Activated B cell treated with CpG ODN at 0.5 μM for 24 hours (primary cell): ENCODE measurements at regions not wholly inside any gene's neighbourhood (a gene's known extent, or its start where the extent isn't known, plus 50 kb on each side); places are given as distances from the start of the nearest gene placed in this dataset.

ENCODE experiments used
- ATAC-seq: fragments of 200-7000 bp; cut with Tn5 transposase; one replicate; pipeline ENCODE4 v1.10.0; 2021; ENCODE audit warnings: low read depth, mild to moderate bottlenecking, moderate library complexity
- CTCF ChIA-PET: fragments of 350-600 bp; sonication (Branson Sonifier 250); formaldehyde crosslinking; loops from one replicate; lab custom pipeline; 2021; ENCODE audit warnings: antibody characterized with exemption; lab: Charles Lee
- POLR2A ChIA-PET: fragments of 350-600 bp; sonication (Branson Sonifier 250); formaldehyde crosslinking; loops from one replicate; lab custom pipeline; 2021; ENCODE audit warnings: antibody characterized with exemption; lab: Charles Lee
- DNase-seq: peaks from one replicate; pipeline ENCODE4 v3.0.0; 2022
- H3K27ac Mint-ChIP-seq: one replicate; pipeline ENCODE4 v1.8.0; 2020; ENCODE audit warnings: mixed read lengths
- H3K27me3 Mint-ChIP-seq: one replicate; pipeline ENCODE4 v1.8.0; 2021; ENCODE audit warnings: mixed read lengths
- H3K36me3 Mint-ChIP-seq: one replicate; pipeline ENCODE4 v1.8.0; 2021; ENCODE audit warnings: low read depth, mixed read lengths
- H3K4me1 Mint-ChIP-seq: one replicate; pipeline ENCODE4 v1.8.0; 2021; ENCODE audit warnings: mixed read lengths
- H3K4me3 Mint-ChIP-seq: one replicate; pipeline ENCODE4 v1.8.0; 2020; ENCODE audit warnings: mild to moderate bottlenecking, mixed read lengths
- H3K9me3 Mint-ChIP-seq: one replicate; pipeline ENCODE4 v1.8.0; 2020; ENCODE audit warnings: mixed read lengths
- intact Hi-C: fragments of 100-400 bp; cut with micrococcal nuclease; formaldehyde crosslinking; loops from one replicate; pipeline ENCODE4 v1.15.1; 2024
- TF ChIP-seq, protein P1 (sequence below): fragments of 200-600 bp; IDR thresholded peaks from one replicate; pipeline ENCODE4 v1.8.0; 2022; ENCODE audit warnings: antibody characterized with exemption, mild to moderate bottlenecking

DNA sequence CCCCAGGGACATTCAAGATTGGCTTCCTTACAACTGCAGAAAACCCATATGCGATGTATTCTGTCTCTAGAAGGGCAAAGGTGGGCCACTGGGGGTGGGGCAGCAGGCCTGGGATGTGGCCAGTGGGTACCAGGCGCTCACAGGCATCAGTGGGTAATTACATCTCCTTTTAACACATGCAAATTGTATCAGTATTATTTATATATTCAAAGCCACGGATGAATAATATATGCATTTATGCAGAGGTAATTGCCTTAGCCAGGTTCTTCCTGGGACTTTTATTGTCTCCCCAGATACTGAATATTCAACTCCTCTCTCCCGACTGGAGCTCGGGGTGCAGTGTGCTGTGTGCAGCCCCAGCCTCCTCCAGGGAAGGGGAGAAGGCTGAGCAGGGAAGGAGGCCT is 109.4 kb upstream of the MVB12B start:
- peaks cover 10% of the 10 kb centered on the region for H3K9me3 Mint-ChIP-seq
- no peak overlapping the region for H3K27ac Mint-ChIP-seq
- peaks cover 54% of the 10 kb centered on the region for H3K27me3 Mint-ChIP-seq
- ChIA-PET CTCF (no interaction called here), POLR2A (no interaction called here)
- H3K36me3 Mint-ChIP-seq = peaks cover 2% of the 10 kb centered on the region
- DNase-seq (no peak), ATAC-seq (no peak)
- no peak overlapping the region for H3K4me3 Mint-ChIP-seq
- intact Hi-C loops = no loop called here
- no peaks in the 10 kb centered on the region for H3K4me1 Mint-ChIP-seq
- TF ChIP-seq, protein P1, sequence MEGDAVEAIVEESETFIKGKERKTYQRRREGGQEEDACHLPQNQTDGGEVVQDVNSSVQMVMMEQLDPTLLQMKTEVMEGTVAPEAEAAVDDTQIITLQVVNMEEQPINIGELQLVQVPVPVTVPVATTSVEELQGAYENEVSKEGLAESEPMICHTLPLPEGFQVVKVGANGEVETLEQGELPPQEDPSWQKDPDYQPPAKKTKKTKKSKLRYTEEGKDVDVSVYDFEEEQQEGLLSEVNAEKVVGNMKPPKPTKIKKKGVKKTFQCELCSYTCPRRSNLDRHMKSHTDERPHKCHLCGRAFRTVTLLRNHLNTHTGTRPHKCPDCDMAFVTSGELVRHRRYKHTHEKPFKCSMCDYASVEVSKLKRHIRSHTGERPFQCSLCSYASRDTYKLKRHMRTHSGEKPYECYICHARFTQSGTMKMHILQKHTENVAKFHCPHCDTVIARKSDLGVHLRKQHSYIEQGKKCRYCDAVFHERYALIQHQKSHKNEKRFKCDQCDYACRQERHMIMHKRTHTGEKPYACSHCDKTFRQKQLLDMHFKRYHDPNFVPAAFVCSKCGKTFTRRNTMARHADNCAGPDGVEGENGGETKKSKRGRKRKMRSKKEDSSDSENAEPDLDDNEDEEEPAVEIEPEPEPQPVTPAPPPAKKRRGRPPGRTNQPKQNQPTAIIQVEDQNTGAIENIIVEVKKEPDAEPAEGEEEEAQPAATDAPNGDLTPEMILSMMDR = no peak

DNA sequence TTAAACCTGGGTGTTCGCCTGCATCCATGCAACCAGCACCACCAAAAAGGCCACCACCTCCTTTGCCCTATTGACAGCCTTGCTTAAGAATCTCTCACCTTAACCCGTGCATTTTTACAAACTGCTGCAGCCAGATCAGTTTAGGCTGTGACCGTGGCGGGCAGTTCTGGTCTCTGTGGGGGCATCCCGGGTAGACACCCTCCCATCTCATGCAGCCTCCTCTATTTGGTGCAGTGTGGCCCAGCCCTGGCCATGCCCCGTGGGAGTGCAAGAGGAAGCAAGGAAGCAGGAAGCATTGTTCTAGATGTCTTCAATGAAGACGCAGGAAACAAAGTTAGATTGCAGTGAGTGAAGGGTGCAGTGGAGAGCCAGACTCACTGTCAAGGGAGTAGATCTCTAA is 108.8 kb upstream of the MVB12B start:
- DNase-seq (no peak), ATAC-seq (no peak)
- Mint-ChIP-seq H3K36me3 (peaks cover 2% of the 10 kb centered on the region), H3K27ac (peak overlapping the region; percentile 36), H3K4me3 (no peak overlapping the region), H3K9me3 (peaks cover 10% of the 10 kb centered on the region), H3K4me1 (no peaks in the 10 kb centered on the region), H3K27me3 (peaks cover 55% of the 10 kb centered on the region)
- intact Hi-C loops = no loop called here
- ChIA-PET CTCF (no interaction called here), POLR2A (no interaction called here)
- TF ChIP-seq, protein P1 = no peak

DNA sequence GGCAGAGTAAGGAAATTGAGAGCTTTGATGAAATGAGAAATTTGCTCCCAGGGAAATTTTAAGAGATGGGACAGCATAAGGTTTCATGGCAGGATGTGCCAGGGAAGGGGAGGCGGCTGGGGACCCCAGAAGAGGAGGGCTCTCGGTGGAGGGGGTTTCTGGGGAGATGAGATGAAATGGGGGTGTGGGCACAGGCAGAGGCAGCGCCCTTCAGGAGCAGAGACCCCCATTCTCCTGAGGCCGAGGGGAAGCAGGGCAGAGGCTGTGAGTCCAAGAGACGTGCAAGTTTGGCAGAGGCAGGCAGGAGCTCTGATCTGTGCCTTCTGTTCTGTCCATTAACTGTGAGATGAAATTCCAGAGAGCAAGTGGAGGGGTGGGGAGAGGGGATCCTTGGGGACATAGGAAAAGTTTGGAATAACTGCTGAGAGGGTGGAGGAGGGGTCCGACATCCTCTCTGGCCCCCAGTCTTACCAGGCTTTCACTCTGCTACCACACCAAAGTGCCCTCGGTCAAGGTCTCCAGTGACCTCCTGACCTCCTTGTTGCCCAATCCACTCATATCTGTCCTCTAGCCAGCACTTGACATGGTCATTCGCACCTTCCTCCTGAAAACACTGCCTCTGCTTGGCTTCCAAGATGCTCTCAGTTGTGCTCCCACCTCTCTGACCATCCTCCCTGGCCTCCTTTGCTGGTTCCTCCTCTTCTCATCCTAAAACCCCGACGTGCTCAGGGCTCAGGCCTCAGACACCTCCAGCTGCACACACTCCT is 108.1 kb upstream of the MVB12B start:
- H3K9me3 Mint-ChIP-seq = peaks cover 8% of the 10 kb centered on the region
- CTCF ChIA-PET = no interaction called here
- intact Hi-C loops = no loop called here
- POLR2A ChIA-PET = no interaction called here
- no peak overlapping the region for H3K27ac Mint-ChIP-seq
- peaks cover 2% of the 10 kb centered on the region for H3K36me3 Mint-ChIP-seq
- no peak overlapping the region for H3K4me3 Mint-ChIP-seq
- no peak for DNase-seq
- ATAC-seq = no peak
- peaks cover 63% of the 10 kb centered on the region for H3K27me3 Mint-ChIP-seq
- TF ChIP-seq, protein P1 = no peak
- no peaks in the 10 kb centered on the region for H3K4me1 Mint-ChIP-seq

DNA sequence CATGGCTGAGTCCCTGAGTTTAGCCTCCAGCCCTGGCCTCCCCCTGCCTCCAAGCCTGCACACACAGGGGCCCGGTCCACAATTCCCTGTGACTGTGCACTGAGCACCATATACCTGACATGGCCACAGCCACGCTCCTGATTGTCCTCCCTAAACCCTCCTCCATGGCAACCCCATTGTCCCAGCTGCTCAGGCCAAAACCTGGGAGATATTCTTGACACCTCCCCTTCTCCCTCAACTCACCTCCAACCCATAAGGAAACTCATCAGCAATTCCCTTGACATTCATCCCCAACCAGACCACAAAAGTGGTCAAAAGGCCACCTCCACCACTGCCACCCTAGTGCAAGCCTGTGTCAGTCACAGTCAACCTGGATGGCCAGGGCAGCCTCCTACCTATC is 107.5 kb upstream of the MVB12B start:
- Mint-ChIP-seq H3K4me1 (no peaks in the 10 kb centered on the region), H3K9me3 (peaks cover 8% of the 10 kb centered on the region), H3K36me3 (peaks cover 2% of the 10 kb centered on the region), H3K27ac (no peak overlapping the region), H3K27me3 (peaks cover 67% of the 10 kb centered on the region), H3K4me3 (no peak overlapping the region)
- intact Hi-C loops = no loop called here
- TF ChIP-seq, protein P1 = no peak
- DNase-seq (no peak), ATAC-seq (no peak)
- ChIA-PET POLR2A (no interaction called here), CTCF (no interaction called here)

DNA sequence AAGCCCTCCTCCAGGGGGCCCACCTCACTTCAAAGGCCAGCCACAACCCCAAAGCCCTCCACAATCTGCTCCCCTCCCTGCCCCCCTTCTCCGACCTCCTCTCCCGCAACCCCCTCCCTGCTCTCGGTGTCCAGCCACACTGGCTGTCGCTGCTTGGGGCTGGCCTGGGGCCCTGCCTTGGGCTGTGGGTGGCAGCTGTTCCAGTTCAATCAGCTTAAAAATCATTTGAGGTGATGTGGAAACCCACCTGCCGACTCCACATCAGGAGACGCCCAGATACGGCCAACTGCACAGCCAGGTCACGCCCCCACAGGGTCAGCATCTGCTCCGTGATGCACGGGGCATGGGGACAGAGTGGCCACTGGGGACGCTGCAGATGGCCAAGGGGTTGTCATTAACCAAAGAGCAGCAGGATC is 107.0 kb upstream of the MVB12B start:
- Mint-ChIP-seq H3K4me1 (no peaks in the 10 kb centered on the region), H3K9me3 (peaks cover 7% of the 10 kb centered on the region), H3K27ac (no peak overlapping the region), H3K36me3 (peaks cover 2% of the 10 kb centered on the region), H3K4me3 (no peak overlapping the region), H3K27me3 (peaks cover 71% of the 10 kb centered on the region)
- POLR2A ChIA-PET = no interaction called here
- DNase-seq = no peak
- TF ChIP-seq, protein P1 = no peak
- CTCF ChIA-PET = no interaction called here
- no peak for ATAC-seq
- intact Hi-C loops = no loop called here
